ENCODE measurements at regions not wholly inside any gene's neighbourhood (a gene's known extent, or its start where the extent isn't known, plus 50 kb on each side); places are given as distances from the start of the nearest gene placed in this dataset.

- Mint-ChIP-seq H3K9me3 (no peaks in the 10 kb centered on the region), H3K27ac (no peak overlapping the region), H3K36me3 (no peaks in the 10 kb centered on the region), H3K4me3 (no peak overlapping the region), H3K4me1 (no peaks in the 10 kb centered on the region), H3K27me3 (peaks cover 5 to 23% (median 15%) of the 10 kb centered on the region in 3 donors)
- ATAC-seq (ENCODE audit: low read depth in 2 of 2) (no peak), DNase-seq (no peak)
These were observed 200.4 kb downstream of the SREK1 start for GRCh38 chr5:66344544-66344943.

- Mint-ChIP-seq H3K27me3 (peaks cover 5 to 23% (median 15%) of the 10 kb centered on the region in 3 donors), H3K4me3 (no peak overlapping the region), H3K9me3 (no peaks in the 10 kb centered on the region), H3K27ac (no peak overlapping the region), H3K36me3 (no peaks in the 10 kb centered on the region), H3K4me1 (no peaks in the 10 kb centered on the region)
- DNase-seq (no peak), ATAC-seq (ENCODE audit: low read depth in 2 of 2) (no peak)
These were observed 201.2 kb downstream of the SREK1 start for GRCh38 chr5:66345281-66345680.

GRCh38 chr5:66346869-66347268 is 202.8 kb downstream of the SREK1 start:
- H3K27ac Mint-ChIP-seq: peak overlapping the region in 1 of 6 donors; percentile 42
- H3K27me3 Mint-ChIP-seq: peaks cover 6 to 23% (median 13%) of the 10 kb centered on the region in 3 donors
- DNase-seq: no peak
- no peak overlapping the region for H3K4me3 Mint-ChIP-seq
- ATAC-seq (ENCODE audit: low read depth in 2 of 2): no peak
- no peaks in the 10 kb centered on the region for H3K9me3 Mint-ChIP-seq
- H3K4me1 Mint-ChIP-seq: no peaks in the 10 kb centered on the region
- no peaks in the 10 kb centered on the region for H3K36me3 Mint-ChIP-seq

GRCh38 chr5:66348387-66349125 is 204.5 kb downstream of the SREK1 start:
- no peak overlapping the region for H3K27ac Mint-ChIP-seq
- H3K4me1 Mint-ChIP-seq: no peaks in the 10 kb centered on the region
- no peaks in the 10 kb centered on the region for H3K36me3 Mint-ChIP-seq
- no peaks in the 10 kb centered on the region for H3K9me3 Mint-ChIP-seq
- peaks cover 10 to 23% (median 10%) of the 10 kb centered on the region in 3 donors for H3K27me3 Mint-ChIP-seq
- DNase-seq (no peak), ATAC-seq (ENCODE audit: low read depth in 2 of 2) (no peak)
- no peak overlapping the region for H3K4me3 Mint-ChIP-seq

- DNase-seq (no peak), ATAC-seq (ENCODE audit: low read depth in 2 of 2) (no peak)
- Mint-ChIP-seq H3K4me1 (no peaks in the 10 kb centered on the region), H3K27ac (no peak overlapping the region), H3K27me3 (peaks cover 9 to 24% (median 10%) of the 10 kb centered on the region in 3 donors), H3K9me3 (peaks cover 0 to 4% (median 0%) of the 10 kb centered on the region in 7 donors), H3K36me3 (no peaks in the 10 kb centered on the region), H3K4me3 (no peak overlapping the region)
These were observed 207.7 kb downstream of the SREK1 start for GRCh38 chr5:66351813-66352212.

GRCh38 chr5:66353186-66353585 is 209.1 kb downstream of the SREK1 start:
- H3K36me3 Mint-ChIP-seq: no peaks in the 10 kb centered on the region
- ATAC-seq (ENCODE audit: low read depth in 2 of 2) (no peak), DNase-seq (no peak)
- no peaks in the 10 kb centered on the region for H3K4me1 Mint-ChIP-seq
- H3K9me3 Mint-ChIP-seq: peaks cover 0 to 4% (median 0%) of the 10 kb centered on the region in 7 donors
- no peak overlapping the region for H3K27ac Mint-ChIP-seq
- no peak overlapping the region for H3K4me3 Mint-ChIP-seq
- H3K27me3 Mint-ChIP-seq: peaks cover 7 to 14% (median 7%) of the 10 kb centered on the region in 3 donors

- no peak overlapping the region for H3K27ac Mint-ChIP-seq
- peaks cover 4 to 11% (median 5%) of the 10 kb centered on the region in 3 donors for H3K27me3 Mint-ChIP-seq
- peaks cover 0 to 4% (median 0%) of the 10 kb centered on the region in 7 donors for H3K9me3 Mint-ChIP-seq
- H3K4me1 Mint-ChIP-seq: no peaks in the 10 kb centered on the region
- ATAC-seq (ENCODE audit: low read depth in 2 of 2) (no peak), DNase-seq (no peak)
- no peaks in the 10 kb centered on the region for H3K36me3 Mint-ChIP-seq
- H3K4me3 Mint-ChIP-seq: no peak overlapping the region
These were observed 210.3 kb downstream of the SREK1 start for GRCh38 chr5:66354422-66354821.

- ATAC-seq (ENCODE audit: low read depth in 2 of 2): no peak
- Mint-ChIP-seq H3K27me3 (peaks cover 4 to 11% (median 5%) of the 10 kb centered on the region in 3 donors), H3K4me1 (no peaks in the 10 kb centered on the region), H3K27ac (no peak overlapping the region), H3K4me3 (no peak overlapping the region), H3K36me3 (no peaks in the 10 kb centered on the region), H3K9me3 (peaks cover 0 to 4% (median 0%) of the 10 kb centered on the region in 7 donors)
- no peak for DNase-seq
These were observed 212.0 kb downstream of the SREK1 start for GRCh38 chr5:66356011-66356565.

GRCh38 chr5:66358741-66359140 is 214.6 kb downstream of the SREK1 start:
- Mint-ChIP-seq H3K9me3 (peaks cover 0 to 4% (median 0%) of the 10 kb centered on the region in 7 donors), H3K27me3 (peaks cover 4 to 15% (median 6%) of the 10 kb centered on the region in 3 donors)

GRCh38 chr5:66361070-66361469 is 217.0 kb downstream of the SREK1 start:
- Mint-ChIP-seq H3K4me1 (no peaks in the 10 kb centered on the region), H3K9me3 (peaks cover 0 to 2% (median 0%) of the 10 kb centered on the region in 7 donors), H3K27me3 (peaks cover 0 to 6% (median 5%) of the 10 kb centered on the region in 3 donors), H3K4me3 (no peak overlapping the region), H3K27ac (no peak overlapping the region), H3K36me3 (no peaks in the 10 kb centered on the region)
- no peak for DNase-seq
- no peak for ATAC-seq (ENCODE audit: low read depth in 2 of 2)

More at GRCh38 chr5:66358741-66359140, 214.6 kb downstream of the SREK1 start:
- no peaks in the 10 kb centered on the region for H3K36me3 Mint-ChIP-seq
- H3K27ac Mint-ChIP-seq: peak overlapping the region in 2 of 6 donors; percentile 15 to 66
- H3K4me3 Mint-ChIP-seq: no peak overlapping the region
- no peaks in the 10 kb centered on the region for H3K4me1 Mint-ChIP-seq
- DNase-seq (no peak), ATAC-seq (ENCODE audit: low read depth in 2 of 2) (no peak)

GRCh38 chr5:66362046-66362445 is 217.9 kb downstream of the SREK1 start:
- Mint-ChIP-seq H3K4me1 (no peaks in the 10 kb centered on the region), H3K27me3 (peaks cover 2 to 14% (median 10%) of the 10 kb centered on the region in 3 donors), H3K27ac (no peak overlapping the region), H3K4me3 (no peak overlapping the region), H3K9me3 (peaks cover 0 to 2% (median 0%) of the 10 kb centered on the region in 7 donors), H3K36me3 (no peaks in the 10 kb centered on the region)
- ATAC-seq (ENCODE audit: low read depth in 2 of 2) (no peak), DNase-seq (no peak)

GRCh38 chr5:66362687-66363086 is 218.6 kb downstream of the SREK1 start:
- DNase-seq (no peak), ATAC-seq (ENCODE audit: low read depth in 2 of 2) (no peak)
- H3K36me3 Mint-ChIP-seq: no peaks in the 10 kb centered on the region
- H3K9me3 Mint-ChIP-seq: peaks cover 0 to 2% (median 0%) of the 10 kb centered on the region in 7 donors
- H3K27ac Mint-ChIP-seq: peak overlapping the region in 1 of 6 donors; percentile 68
- H3K4me1 Mint-ChIP-seq: no peaks in the 10 kb centered on the region
- peaks cover 3 to 15% (median 12%) of the 10 kb centered on the region in 3 donors for H3K27me3 Mint-ChIP-seq
- H3K4me3 Mint-ChIP-seq: no peak overlapping the region

GRCh38 chr5:66363097-66363496 is 219.0 kb downstream of the SREK1 start:
- DNase-seq (no peak), ATAC-seq (ENCODE audit: low read depth in 2 of 2) (no peak)
- H3K27ac Mint-ChIP-seq: peak overlapping the region in 1 of 6 donors; percentile 68
- H3K9me3 Mint-ChIP-seq: peaks cover 0 to 2% (median 0%) of the 10 kb centered on the region in 7 donors
- H3K27me3 Mint-ChIP-seq: peaks cover 3 to 16% (median 15%) of the 10 kb centered on the region in 3 donors
- no peaks in the 10 kb centered on the region for H3K36me3 Mint-ChIP-seq
- H3K4me3 Mint-ChIP-seq: no peak overlapping the region
- H3K4me1 Mint-ChIP-seq: no peaks in the 10 kb centered on the region

- no peaks in the 10 kb centered on the region for H3K36me3 Mint-ChIP-seq
- H3K4me1 Mint-ChIP-seq: no peaks in the 10 kb centered on the region
- DNase-seq: no peak
- no peak for ATAC-seq (ENCODE audit: low read depth in 2 of 2)
- no peak overlapping the region for H3K27ac Mint-ChIP-seq
- H3K4me3 Mint-ChIP-seq: no peak overlapping the region
- H3K9me3 Mint-ChIP-seq: peaks cover 0 to 2% (median 0%) of the 10 kb centered on the region in 7 donors
- H3K27me3 Mint-ChIP-seq: peaks cover 3 to 25% (median 15%) of the 10 kb centered on the region in 3 donors
These were observed 220.1 kb downstream of the SREK1 start for GRCh38 chr5:66364186-66364585.

Measured in naive B cell (primary cell).